HCT116 (cell line): ENCODE measurements at regions not wholly inside any gene's neighbourhood (a gene's known extent, or its start where the extent isn't known, plus 50 kb on each side); places are given as distances from the start of the nearest gene placed in this dataset.

Source experiments
- ATAC-seq: fragments of 200-7000 bp; cut with Tn5 transposase; 2 replicates; pipeline ENCODE4 v1.9.1; 2020; ENCODE audit warnings: mild to moderate bottlenecking, moderate library complexity
- BruUV-seq: library from RNA; stranded (reverse); fragments of 400-500 nt; replicated peaks from 2 replicates; lab custom pipeline; 2021; lab: Mats Ljungman, UMichigan
- CTCF ChIA-PET: fragments of 300-600 bp; sonication (Branson Sonifier 250); formaldehyde crosslinking; loops from one replicate; lab custom pipeline; 2021; ENCODE audit warnings: antibody characterized with exemption; lab: Charles Lee
- POLR2A ChIA-PET: fragments of 300-600, 350-600 bp; sonication (Branson Sonifier 250); formaldehyde crosslinking; loops from one replicate; lab custom pipeline; 2021; ENCODE audit warnings: antibody characterized with exemption; lab: Charles Lee
- RAD21 ChIA-PET, 2 experiments: fragments of 300-600 bp; sonication (Branson Sonifier 250); formaldehyde crosslinking; loops; one replicate each; lab custom pipeline; 2023; ENCODE audit warnings: low total read pairs in 2 of 2; ENCODE audit not compliant: uncharacterized antibody in 2 of 2, unreplicated experiment in 2 of 2, low non-redundant PET in 1 of 2; lab: Charles Lee
- DNase-seq: peaks from one replicate; pipeline ENCODE4 v3.0.0-alpha.2; 2010; ENCODE audit warnings: low read depth, low spot score
- H2AFZ ChIP-seq: fragments of 200-600 bp; shearing (Covaris generic), sonication (generic); 2 replicates; pipeline ENCODE4 v1.6.1; 2017; ENCODE audit warnings: low read depth, mixed run types, mixed read lengths, antibody characterized with exemption, low read length; ENCODE audit not compliant: poor library complexity, severe bottlenecking
- H3K27ac ChIP-seq: 2 replicates; pipeline ENCODE4 v1.5.1; 2012; ENCODE audit warnings: low read depth, low read length
- H3K27me3 ChIP-seq: fragments of 200-600 bp; sonication (generic); 2 replicates; pipeline ENCODE4 v1.6.1; 2016; ENCODE audit warnings: mixed run types, low read length, mixed read lengths; ENCODE audit not compliant: insufficient read depth
- H3K36me3 ChIP-seq, 2 experiments: fragments of 200-500 bp in 1 of 2; fragments of 200-600 bp in 1 of 2; sonication (Bioruptor generic) in 1 of 2; sonication (generic) in 1 of 2; 2 replicates each; pipeline versions ENCODE4 v1.5.1 to v1.6.1; 2014 to 2016; ENCODE audit warnings: low read length in 2 of 2, inconsistent platforms in 1 of 2, mixed read lengths in 1 of 2, mixed run types in 1 of 2; ENCODE audit not compliant: insufficient read depth in 2 of 2, control insufficient read depth in 1 of 2
- H3K4me1 ChIP-seq, 2 experiments: fragments of 200-600 bp in 1 of 2; sonication (generic) in 1 of 2; 2 replicates each; pipeline versions ENCODE4 v1.5.1 to v1.6.1; 2012 to 2017; ENCODE audit warnings: low read length in 2 of 2, inconsistent platforms in 1 of 2, mild to moderate bottlenecking in 1 of 2, mixed read lengths in 1 of 2, mixed run types in 1 of 2, moderate library complexity in 1 of 2; ENCODE audit not compliant: insufficient read depth in 2 of 2, control insufficient read depth in 1 of 2
- H3K4me2 ChIP-seq: fragments of 200-600 bp; sonication (generic); 2 replicates; pipeline ENCODE4 v1.6.1; 2017; ENCODE audit warnings: mixed run types, low read length, mixed read lengths
- H3K4me3 ChIP-seq, 2 experiments: fragments of 200-600 bp in 1 of 2; sonication (generic) in 1 of 2; replicated peaks in 1 of 2; 2 replicates each; pipeline ENCODE4 v1.5.1; 2011 to 2016; ENCODE audit warnings: low read length in 2 of 2, control low read depth in 1 of 2, low read depth in 1 of 2, mild to moderate bottlenecking in 1 of 2, mixed read lengths in 1 of 2, mixed run types in 1 of 2
- H3K79me2 ChIP-seq: fragments of 200-600 bp; sonication (generic); 2 replicates; pipeline ENCODE4 v1.6.1; 2017; ENCODE audit warnings: mild to moderate bottlenecking, mixed run types, low read length, moderate library complexity, mixed read lengths; ENCODE audit not compliant: insufficient read depth
- H3K9ac ChIP-seq: fragments of 200-600 bp; sonication (generic); 2 replicates; pipeline ENCODE4 v1.6.1; 2016; ENCODE audit warnings: low read length, mixed read lengths
- H3K9me2 ChIP-seq: fragments of 200-600 bp; sonication (generic), shearing (Covaris generic); 2 replicates; pipeline ENCODE4 v1.6.1; 2017; ENCODE audit warnings: mixed run types, mild to moderate bottlenecking, moderate library complexity; ENCODE audit not compliant: insufficient read depth
- H3K9me3 ChIP-seq, 2 experiments: fragments of 200-500 bp in 1 of 2; fragments of 200-600 bp in 1 of 2; sonication (Bioruptor generic) in 1 of 2; sonication (generic) in 1 of 2; 2 replicates each; pipeline ENCODE4 v1.6.1; 2014 to 2017; ENCODE audit warnings: low read length in 2 of 2, mixed read lengths in 2 of 2, inconsistent platforms in 1 of 2, low read depth in 1 of 2, mild to moderate bottlenecking in 1 of 2, mixed run types in 1 of 2, moderate library complexity in 1 of 2; ENCODE audit not compliant: control insufficient read depth in 1 of 2, insufficient read depth in 1 of 2
- H4K20me1 ChIP-seq: fragments of 200-600 bp; sonication (generic), shearing (Covaris generic); 2 replicates; pipeline ENCODE4 v1.6.1; 2017; ENCODE audit warnings: mixed run types, mild to moderate bottlenecking, moderate library complexity; ENCODE audit not compliant: insufficient read depth
- ATF3 ChIP-seq: IDR thresholded peaks from 2 replicates; pipeline ENCODE4 v1.6.1; 2012
- CBX3 ChIP-seq: IDR thresholded peaks from 2 replicates; pipeline ENCODE4 v1.6.1; 2012; ENCODE audit warnings: low read depth
- EGR1 ChIP-seq: IDR thresholded peaks from 2 replicates; pipeline ENCODE4 v1.6.1; 2012; ENCODE audit warnings: low read depth
- ELF1 ChIP-seq: IDR thresholded peaks from 2 replicates; pipeline ENCODE4 v1.6.1; 2012; ENCODE audit warnings: low read depth, borderline replicate concordance
- EZH2 ChIP-seq: fragments of 200-600 bp; sonication (generic); IDR thresholded peaks from 2 replicates; pipeline ENCODE4 v1.6.1; 2017; ENCODE audit warnings: antibody characterized with exemption, mixed run types
- EZH2phosphoT487 ChIP-seq: fragments of 200-600 bp; IDR thresholded peaks from 2 replicates; pipeline ENCODE4 v1.6.1; 2018; ENCODE audit warnings: antibody characterized with exemption, borderline replicate concordance
- FOSL1 ChIP-seq: IDR thresholded peaks from 2 replicates; pipeline ENCODE4 v1.6.1; 2012; ENCODE audit warnings: low read depth
- POLR2A ChIP-seq: IDR thresholded peaks from 2 replicates; pipeline ENCODE4 v1.7.0; 2011; ENCODE audit warnings: borderline replicate concordance; ENCODE audit not compliant: insufficient read depth, insufficient read length; ENCODE audit errors: extremely low read depth
- POLR2AphosphoS5 ChIP-seq: IDR thresholded peaks from 2 replicates; pipeline ENCODE4 v1.6.1; 2011; ENCODE audit warnings: mild to moderate bottlenecking, low read depth, low read length, moderate library complexity
- TCF7L2 ChIP-seq: IDR thresholded peaks from 2 replicates; pipeline ENCODE4 v1.7.0; 2011; ENCODE audit warnings: borderline replicate concordance, inconsistent platforms; ENCODE audit not compliant: insufficient read depth, insufficient read length; ENCODE audit errors: extremely low read depth
- YY1 ChIP-seq: IDR thresholded peaks from 2 replicates; pipeline ENCODE4 v1.6.1; 2011; ENCODE audit warnings: low read length, low read depth, moderate library complexity, mild to moderate bottlenecking; ENCODE audit not compliant: insufficient replicate concordance; ENCODE audit errors: extremely low read depth
- ZFX ChIP-seq: fragments of 450-650 bp; IDR thresholded peaks from 2 replicates; pipeline ENCODE4 v1.6.1; 2017
- intact Hi-C: fragments of 100-400 bp; cut with micrococcal nuclease; formaldehyde crosslinking; loops from 2 replicates; pipeline ENCODE4 v1.10.0; 2022
- TF ChIP-seq, protein P1 (sequence below), 3 experiments: fragments of 200-600 bp in 1 of 3; sonication (generic) in 1 of 3; IDR thresholded peaks in 2 of 3; conservative IDR thresholded peaks in 1 of 3; 2 replicates each; pipeline ENCODE4 v1.5.1; 2012 to 2017; ENCODE audit warnings: low read depth in 2 of 3, low read length in 2 of 3, antibody characterized with exemption in 1 of 3, borderline replicate concordance in 1 of 3, control low read depth in 1 of 3, mild to moderate bottlenecking in 1 of 3, mixed read lengths in 1 of 3, mixed run types in 1 of 3, moderate library complexity in 1 of 3; ENCODE audit not compliant: insufficient read depth in 1 of 3

DNA sequence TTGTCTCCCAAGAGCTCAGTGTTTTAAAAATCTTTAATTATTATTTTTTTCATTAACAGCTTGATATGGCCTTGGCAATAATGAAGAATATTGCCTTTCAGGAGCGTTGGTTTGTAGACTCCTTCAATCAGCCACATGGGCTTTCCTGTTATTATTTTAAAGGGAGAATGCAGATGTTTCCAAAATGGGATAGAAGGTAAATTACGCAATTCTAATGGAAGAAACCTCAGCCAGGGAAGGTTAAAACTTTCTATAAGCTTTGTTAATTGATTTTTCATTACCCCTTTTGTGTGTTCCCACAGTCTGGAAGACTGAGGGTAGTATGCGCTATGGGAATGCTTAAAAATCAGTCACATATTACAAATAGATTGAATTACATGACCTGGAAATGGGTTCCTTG is 188.4 kb upstream of the NAV3 start:
- ChIA-PET CTCF (no interaction called here), POLR2A (no interaction called here), RAD21 (no interaction called here)
- intact Hi-C loops = no loop called here
- Histone ChIP-seq H3K27ac (no peak overlapping the region), H3K27me3 (no peaks in the 10 kb centered on the region), H4K20me1 (no peaks in the 10 kb centered on the region), H3K36me3 (no peaks in the 10 kb centered on the region), H3K9ac (no peak overlapping the region), H3K4me2 (no peak overlapping the region), H3K4me1 (no peaks in the 10 kb centered on the region), H2AFZ (no peak overlapping the region), H3K9me3 (no peaks in the 10 kb centered on the region), H3K79me2 (no peaks in the 10 kb centered on the region)
- ATAC-seq = no peak
- DNase-seq = no peak
- no TSS peak for BruUV-seq
- TF ChIP-seq CBX3 (no peak), POLR2AphosphoS5 (no peak), ZFX (no peak), EZH2phosphoT487 (no peak), ELF1 (no peak), ATF3 (no peak), EZH2 (no peak)
- TF ChIP-seq, protein P1, sequence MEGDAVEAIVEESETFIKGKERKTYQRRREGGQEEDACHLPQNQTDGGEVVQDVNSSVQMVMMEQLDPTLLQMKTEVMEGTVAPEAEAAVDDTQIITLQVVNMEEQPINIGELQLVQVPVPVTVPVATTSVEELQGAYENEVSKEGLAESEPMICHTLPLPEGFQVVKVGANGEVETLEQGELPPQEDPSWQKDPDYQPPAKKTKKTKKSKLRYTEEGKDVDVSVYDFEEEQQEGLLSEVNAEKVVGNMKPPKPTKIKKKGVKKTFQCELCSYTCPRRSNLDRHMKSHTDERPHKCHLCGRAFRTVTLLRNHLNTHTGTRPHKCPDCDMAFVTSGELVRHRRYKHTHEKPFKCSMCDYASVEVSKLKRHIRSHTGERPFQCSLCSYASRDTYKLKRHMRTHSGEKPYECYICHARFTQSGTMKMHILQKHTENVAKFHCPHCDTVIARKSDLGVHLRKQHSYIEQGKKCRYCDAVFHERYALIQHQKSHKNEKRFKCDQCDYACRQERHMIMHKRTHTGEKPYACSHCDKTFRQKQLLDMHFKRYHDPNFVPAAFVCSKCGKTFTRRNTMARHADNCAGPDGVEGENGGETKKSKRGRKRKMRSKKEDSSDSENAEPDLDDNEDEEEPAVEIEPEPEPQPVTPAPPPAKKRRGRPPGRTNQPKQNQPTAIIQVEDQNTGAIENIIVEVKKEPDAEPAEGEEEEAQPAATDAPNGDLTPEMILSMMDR (IDR thresholded peaks at IDR 0.05 in 2 of 3, conservative IDR thresholded peaks at IDR 0.05 in 1 of 3; ENCODE audit: borderline replicate concordance in 1 of 3, insufficient read depth in 1 of 3, low read depth in 2 of 3, low read length in 2 of 3) = no peak
- TF ChIP-seq, all 23 proteins: peak for 0
- Histone ChIP-seq H3K4me3 (no peak overlapping the region), H3K9me2 (no peaks in the 10 kb centered on the region)

GRCh38 chr12:77640356-77640755 is 190.3 kb upstream of the NAV3 start:
- intact Hi-C loops = no loop called here
- Histone ChIP-seq H3K27me3 (no peaks in the 10 kb centered on the region), H3K4me1 (no peaks in the 10 kb centered on the region), H3K9me3 (no peaks in the 10 kb centered on the region), H3K27ac (no peak overlapping the region), H4K20me1 (no peaks in the 10 kb centered on the region), H3K79me2 (no peaks in the 10 kb centered on the region), H3K9me2 (no peaks in the 10 kb centered on the region), H3K4me3 (no peak overlapping the region), H2AFZ (no peak overlapping the region), H3K4me2 (no peak overlapping the region), H3K9ac (no peak overlapping the region), H3K36me3 (no peaks in the 10 kb centered on the region)
- DNase-seq = no peak
- no TSS peak for BruUV-seq
- CTCF ChIA-PET = no interaction called here
- RAD21 ChIA-PET = no interaction called here
- ATAC-seq = no peak
- POLR2A ChIA-PET = no interaction called here
- TF ChIP-seq ATF3 (no peak), YY1 (no peak), POLR2A (no peak), FOSL1 (no peak), TCF7L2 (no peak), EGR1 (no peak), ZFX (no peak)
- TF ChIP-seq, protein P1 (IDR thresholded peaks at IDR 0.05 in 2 of 3, conservative IDR thresholded peaks at IDR 0.05 in 1 of 3; ENCODE audit: borderline replicate concordance in 1 of 3, insufficient read depth in 1 of 3, low read depth in 2 of 3, low read length in 2 of 3) = no peak
